Dedifferentiated amniotic fluid mesenchymal stem cell (primary cell): ENCODE measurements at regions not wholly inside any gene's neighbourhood (a gene's known extent, or its start where the extent isn't known, plus 50 kb on each side); places are given as distances from the start of the nearest gene placed in this dataset.
"Not testable (repeated sequence)": the region's sequence is repeated elsewhere in the genome, so short reads cannot be mapped to it uniquely, and the experiment has no call there.

ENCODE experiments used
- DNase-seq: peaks from one replicate; pipeline ENCODE4 v3.0.0-alpha.2; 2016; ENCODE audit errors: extremely low spot score

- peak; percentile 63 for DNase-seq
Observed at GRCh38 chr6:147441751-147442150, 66.7 kb upstream of the SAMD5 start.

- DNase-seq, result no peak
Observed at GRCh38 chr6:147447835-147448611, 60.5 kb upstream of the SAMD5 start.

GRCh38 chr6:147448775-147449174 lies 59.7 kb upstream of the SAMD5 start:
- DNase-seq, result no peak

GRCh38 chr6:147449405-147450161 lies 58.9 kb upstream of the SAMD5 start:
- DNase-seq, result no peak

GRCh38 chr6:147453361-147453760 lies 55.1 kb upstream of the SAMD5 start:
- no peak for DNase-seq

- not testable (repeated sequence) for DNase-seq
Observed at GRCh38 chr6:147454862-147455261, 53.6 kb upstream of the SAMD5 start.
